Gastrocnemius medialis (tissue), 4 donors: ENCODE measurements at regions not wholly inside any gene's neighbourhood (a gene's known extent, or its start where the extent isn't known, plus 50 kb on each side); places are given as distances from the start of the nearest gene placed in this dataset.

ENCODE experiments used
- POLR2A ChIP-seq, 2 donors: fragments of 450-650 bp; IDR thresholded peaks; one replicate each; pipeline ENCODE4 v1.6.1; 2017; ENCODE audit warnings: antibody characterized with exemption in 2 of 2, mild to moderate bottlenecking in 2 of 2, moderate library complexity in 2 of 2
- TF ChIP-seq, protein P1 (sequence below), 5 experiments: fragments of 450-650 bp in 3 of 5; fragments of 200-600 bp in 2 of 5; sonication (generic) in 2 of 5; IDR thresholded peaks in 4 of 5; conservative IDR thresholded peaks in 1 of 5; 1 replicate in 4 of 5; 2 replicates in 1 of 5; pipeline ENCODE4 v1.5.1; 2016 to 2019; ENCODE audit warnings: antibody characterized with exemption in 5 of 5, mild to moderate bottlenecking in 3 of 5, moderate library complexity in 3 of 5

- TF ChIP-seq, protein P1, sequence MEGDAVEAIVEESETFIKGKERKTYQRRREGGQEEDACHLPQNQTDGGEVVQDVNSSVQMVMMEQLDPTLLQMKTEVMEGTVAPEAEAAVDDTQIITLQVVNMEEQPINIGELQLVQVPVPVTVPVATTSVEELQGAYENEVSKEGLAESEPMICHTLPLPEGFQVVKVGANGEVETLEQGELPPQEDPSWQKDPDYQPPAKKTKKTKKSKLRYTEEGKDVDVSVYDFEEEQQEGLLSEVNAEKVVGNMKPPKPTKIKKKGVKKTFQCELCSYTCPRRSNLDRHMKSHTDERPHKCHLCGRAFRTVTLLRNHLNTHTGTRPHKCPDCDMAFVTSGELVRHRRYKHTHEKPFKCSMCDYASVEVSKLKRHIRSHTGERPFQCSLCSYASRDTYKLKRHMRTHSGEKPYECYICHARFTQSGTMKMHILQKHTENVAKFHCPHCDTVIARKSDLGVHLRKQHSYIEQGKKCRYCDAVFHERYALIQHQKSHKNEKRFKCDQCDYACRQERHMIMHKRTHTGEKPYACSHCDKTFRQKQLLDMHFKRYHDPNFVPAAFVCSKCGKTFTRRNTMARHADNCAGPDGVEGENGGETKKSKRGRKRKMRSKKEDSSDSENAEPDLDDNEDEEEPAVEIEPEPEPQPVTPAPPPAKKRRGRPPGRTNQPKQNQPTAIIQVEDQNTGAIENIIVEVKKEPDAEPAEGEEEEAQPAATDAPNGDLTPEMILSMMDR (IDR thresholded peaks at IDR 0.05 in 4 of 5, conservative IDR thresholded peaks at IDR 0.05 in 1 of 5): no peak
- no peak for TF ChIP-seq POLR2A (IDR thresholded peaks at IDR 0.05)
These were observed 644.3 kb downstream of the IRS1 start for GRCh38 chr2:226155093-226155875.
